GM19025 (cell line): ENCODE measurements at regions not wholly inside any gene's neighbourhood (a gene's known extent, or its start where the extent isn't known, plus 50 kb on each side); places are given as distances from the start of the nearest gene placed in this dataset.

ENCODE experiments used
- ATAC-seq: cut with Tn5 transposase; IDR thresholded peaks from one replicate; pipeline ENCODE4 v1.9.1; 2021; ENCODE audit warnings: mild to moderate bottlenecking, low read depth, moderate library complexity; ENCODE audit not compliant: unreplicated experiment

GRCh38 chr4:16967722-16968121 is 69.3 kb upstream of the LDB2 start:
- ATAC-seq = no peak

GRCh38 chr4:16959305-16959704 is 60.9 kb upstream of the LDB2 start:
- no peak for ATAC-seq

- no peak for ATAC-seq
Measured at GRCh38 chr4:16952896-16953630, 54.6 kb upstream of the LDB2 start.

GRCh38 chr4:16952462-16952871 is 54.0 kb upstream of the LDB2 start:
- ATAC-seq = no peak
